SW480 (cell line): ENCODE measurements at regions not wholly inside any gene's neighbourhood (a gene's known extent, or its start where the extent isn't known, plus 50 kb on each side); places are given as distances from the start of the nearest gene placed in this dataset.

Experiments
- DNase-seq: peaks from one replicate; pipeline ENCODE4 v3.0.0-alpha.2; 2016; ENCODE audit warnings: low spot score

GRCh38 chr13:33466262-33466661 lies 180.7 kb upstream of the STARD13 start:
- no peak for DNase-seq

GRCh38 chr13:33467556-33467955 lies 182.0 kb upstream of the STARD13 start:
- no peak for DNase-seq

GRCh38 chr13:33471204-33471603 lies 185.6 kb upstream of the STARD13 start:
- DNase-seq: no peak

- no peak for DNase-seq
These were observed 186.9 kb upstream of the STARD13 start for GRCh38 chr13:33472446-33472845.

GRCh38 chr13:33479105-33479504 lies 193.6 kb upstream of the STARD13 start:
- no peak for DNase-seq

- DNase-seq: no peak
These were observed 195.0 kb upstream of the STARD13 start for GRCh38 chr13:33480561-33480960.

GRCh38 chr13:33483471-33483870 lies 197.9 kb upstream of the STARD13 start:
- DNase-seq: no peak

- DNase-seq: no peak
These were observed 199.7 kb upstream of the STARD13 start for GRCh38 chr13:33485247-33485646.

- DNase-seq: peak; percentile 45
These were observed 202.2 kb upstream of the STARD13 start for GRCh38 chr13:33487575-33488243.

GRCh38 chr13:33489563-33489962 lies 204.0 kb upstream of the STARD13 start:
- DNase-seq: no peak

- DNase-seq: no peak
These were observed 205.1 kb upstream of the STARD13 start for GRCh38 chr13:33490461-33491327.

GRCh38 chr13:33493672-33494365 lies 208.3 kb upstream of the STARD13 start:
- DNase-seq: no peak

- peak; percentile 33 for DNase-seq
These were observed 209.1 kb upstream of the STARD13 start for GRCh38 chr13:33494596-33495204.

- DNase-seq: no peak
These were observed 210.8 kb upstream of the STARD13 start for GRCh38 chr13:33496336-33496735.

- no peak for DNase-seq
These were observed 211.7 kb upstream of the STARD13 start for GRCh38 chr13:33497146-33497845.

- no peak for DNase-seq
These were observed 222.5 kb upstream of the STARD13 start for GRCh38 chr13:33508060-33508459.

GRCh38 chr13:33509642-33510229 lies 224.2 kb upstream of the STARD13 start:
- no peak for DNase-seq

- DNase-seq: no peak
These were observed 224.9 kb upstream of the STARD13 start for GRCh38 chr13:33510350-33510970.

GRCh38 chr13:33512880-33513554 lies 227.5 kb upstream of the STARD13 start:
- no peak for DNase-seq

- no peak for DNase-seq
These were observed 228.8 kb upstream of the STARD13 start for GRCh38 chr13:33514362-33514761.
